ENCODE measurements at regions not wholly inside any gene's neighbourhood (a gene's known extent, or its start where the extent isn't known, plus 50 kb on each side); places are given as distances from the start of the nearest gene placed in this dataset.

DNA sequence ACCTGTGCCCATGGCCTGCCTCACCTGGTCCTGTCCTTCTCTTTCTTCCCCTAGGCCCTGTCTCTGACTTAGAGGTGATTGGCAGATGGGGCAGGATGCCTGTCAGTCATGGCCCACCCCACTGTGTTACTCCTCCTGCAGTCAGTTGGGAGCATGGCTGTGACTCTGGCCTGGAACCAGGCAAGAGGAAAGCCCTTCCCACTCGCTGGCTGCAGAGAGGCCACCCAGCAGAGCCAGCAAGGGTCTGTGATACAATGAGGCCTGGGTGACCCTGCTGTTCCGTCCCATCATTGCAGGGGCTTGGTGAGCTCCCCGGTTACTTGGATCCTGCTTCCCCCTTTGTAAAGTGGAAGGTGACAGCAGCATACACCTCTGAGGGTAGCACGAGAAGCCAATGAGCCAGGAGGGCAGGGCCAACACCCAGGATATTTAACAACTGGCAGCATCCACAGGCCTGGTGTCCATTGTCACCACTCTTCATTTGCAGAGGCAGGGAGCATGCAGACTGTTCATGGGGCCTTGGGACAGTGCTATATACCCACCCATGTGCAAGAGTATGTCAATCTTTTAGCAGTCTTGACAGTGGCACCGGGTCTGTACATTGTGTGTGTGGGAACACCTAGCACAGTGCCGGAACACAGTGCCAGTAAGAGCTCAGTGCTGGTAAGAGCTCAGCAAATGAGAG lies 191.0 kb upstream of the C1orf174 start:
- DNase-seq = no peak

DNA sequence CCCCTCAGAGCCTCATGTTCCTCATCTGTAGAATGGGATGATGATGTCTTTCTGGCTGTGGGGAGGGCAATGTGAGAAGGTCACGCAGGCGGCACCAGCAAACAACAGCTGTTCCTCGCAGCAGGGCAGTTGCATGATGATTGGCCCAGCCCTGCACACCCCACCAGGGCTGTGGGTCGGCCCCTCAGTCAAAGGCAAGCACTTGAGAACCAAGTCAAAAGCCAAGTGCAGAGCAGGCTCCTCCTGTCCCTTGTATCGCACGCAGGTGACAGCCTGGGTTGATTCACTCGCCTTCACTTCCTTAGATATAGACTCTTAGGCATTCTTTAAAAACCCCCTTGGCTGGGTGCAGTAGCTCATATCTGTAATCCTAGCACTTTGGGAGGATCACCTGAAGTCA lies 191.9 kb upstream of the C1orf174 start:
- DNase-seq = no peak

DNA sequence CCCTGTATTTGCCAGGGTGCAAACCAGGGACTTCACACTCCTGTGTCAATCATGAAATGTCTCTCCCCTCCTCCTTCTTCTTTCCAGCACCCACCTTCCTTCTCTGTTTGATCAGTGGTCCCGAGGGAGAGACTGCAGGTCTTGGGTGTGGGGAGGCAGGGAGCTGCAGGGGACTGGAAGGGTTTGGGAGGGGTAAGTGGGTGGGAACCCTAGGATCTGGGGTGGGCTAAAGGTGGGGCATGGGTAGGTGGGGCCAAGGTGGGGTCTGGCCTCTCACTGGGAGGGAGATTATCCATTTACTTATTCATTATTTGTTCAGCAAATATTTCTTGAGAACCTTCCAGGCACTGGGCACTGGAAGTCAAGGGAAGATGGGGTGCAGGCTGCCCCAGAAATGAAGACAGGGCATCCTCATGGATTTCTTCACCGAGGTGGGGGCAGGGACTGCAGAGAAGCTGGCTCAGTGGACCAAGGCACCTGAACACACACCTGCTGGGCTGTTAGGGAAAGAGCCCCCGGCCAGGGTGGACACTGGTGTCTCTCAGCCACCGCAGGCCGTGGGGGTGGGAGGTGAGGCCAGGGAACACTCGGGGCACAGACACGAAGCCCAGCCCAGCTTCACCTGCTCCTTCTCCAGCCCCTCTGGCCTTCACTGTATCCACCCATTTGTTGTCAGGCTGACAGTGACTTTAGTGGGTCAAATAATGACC lies 193.9 kb upstream of the C1orf174 start:
- no peak for DNase-seq

DNA sequence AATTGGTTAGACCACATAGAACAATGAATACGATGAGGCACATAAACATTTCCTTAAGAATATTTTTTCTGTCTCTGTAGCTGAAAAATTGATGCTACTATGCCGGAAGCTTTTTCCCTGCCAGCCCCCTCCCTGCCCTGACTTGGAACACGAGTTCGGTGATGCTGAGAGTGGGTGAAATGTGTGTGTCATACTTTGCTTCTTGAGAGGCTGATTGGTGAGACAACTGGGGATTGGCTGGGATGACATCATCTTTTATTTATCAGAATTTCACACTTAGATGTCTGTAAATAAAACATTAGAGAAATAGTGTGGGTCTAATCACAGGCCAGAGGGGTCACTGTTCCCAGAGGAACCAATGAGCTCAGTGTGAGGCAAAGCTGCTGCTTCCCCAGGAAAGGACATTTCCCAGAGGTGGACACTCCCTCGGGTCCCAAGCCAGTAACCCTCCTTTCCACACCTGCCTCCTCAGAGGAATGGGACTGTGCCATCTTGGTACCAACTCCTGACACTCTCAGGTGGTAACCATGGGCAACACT lies 195.4 kb upstream of the C1orf174 start:
- DNase-seq = no peak

DNA sequence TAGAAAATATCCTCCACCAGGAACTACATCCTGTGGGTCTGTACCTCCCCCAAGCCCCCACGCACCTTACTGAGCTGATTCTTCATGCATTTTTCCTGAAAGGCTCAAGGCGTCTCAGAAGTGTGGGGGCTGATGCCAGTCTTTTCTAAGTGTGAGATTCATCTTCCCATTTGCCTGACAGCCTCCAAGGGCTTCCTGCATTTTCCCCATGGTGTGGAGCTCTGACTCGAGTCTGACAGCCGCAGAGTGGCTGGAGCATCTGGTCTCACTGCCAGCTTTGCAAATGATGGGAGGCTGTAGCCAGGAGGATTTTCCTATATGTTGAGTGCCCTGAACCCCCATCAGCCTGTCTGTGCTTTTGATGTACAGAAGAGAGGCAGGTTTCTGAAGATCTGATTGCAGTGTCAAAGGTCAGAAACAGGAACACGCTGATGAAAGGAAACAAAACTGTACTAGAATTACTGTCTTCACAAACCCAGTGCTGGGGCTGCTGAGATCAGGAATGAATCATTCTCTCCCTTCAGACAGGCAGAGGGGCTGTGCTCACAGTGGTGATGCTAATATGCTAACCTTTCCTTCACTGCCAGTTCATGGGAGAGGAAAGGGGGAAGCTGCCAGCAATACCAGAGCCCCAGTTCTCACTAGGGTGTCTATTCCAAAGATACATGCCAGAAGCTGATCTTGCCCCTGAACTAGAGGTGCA lies 201.5 kb upstream of the C1orf174 start:
- no peak for DNase-seq

DNA sequence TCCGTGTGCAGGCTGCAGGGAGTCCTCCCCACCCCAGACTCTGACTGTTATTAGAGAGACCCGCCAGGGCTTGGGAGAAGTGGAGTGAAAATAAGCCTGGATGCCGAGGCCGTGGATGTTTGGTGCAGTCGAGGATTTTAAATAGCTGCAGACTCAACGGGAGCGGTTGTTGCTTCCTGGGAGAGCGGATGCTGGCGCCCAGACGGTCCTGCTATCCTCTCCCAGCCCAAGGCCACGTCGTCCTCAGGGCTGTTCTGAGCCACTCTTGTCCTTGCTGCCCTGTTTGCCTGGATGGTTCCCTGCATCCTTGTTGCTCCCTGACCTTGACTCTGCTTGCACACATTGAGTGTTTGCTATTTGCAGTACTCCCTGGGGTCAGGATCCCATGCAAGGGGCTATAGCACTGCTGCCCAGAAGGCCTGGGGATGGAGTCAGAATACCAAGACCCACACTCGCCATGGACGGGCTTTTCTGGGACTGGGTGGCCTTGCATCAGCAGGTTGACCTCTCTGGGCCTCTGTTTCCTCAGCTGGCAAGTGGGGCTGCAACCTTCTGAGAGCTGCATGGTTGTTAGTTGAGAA lies 205.3 kb upstream of the C1orf174 start:
- DNase-seq = no peak

DNA sequence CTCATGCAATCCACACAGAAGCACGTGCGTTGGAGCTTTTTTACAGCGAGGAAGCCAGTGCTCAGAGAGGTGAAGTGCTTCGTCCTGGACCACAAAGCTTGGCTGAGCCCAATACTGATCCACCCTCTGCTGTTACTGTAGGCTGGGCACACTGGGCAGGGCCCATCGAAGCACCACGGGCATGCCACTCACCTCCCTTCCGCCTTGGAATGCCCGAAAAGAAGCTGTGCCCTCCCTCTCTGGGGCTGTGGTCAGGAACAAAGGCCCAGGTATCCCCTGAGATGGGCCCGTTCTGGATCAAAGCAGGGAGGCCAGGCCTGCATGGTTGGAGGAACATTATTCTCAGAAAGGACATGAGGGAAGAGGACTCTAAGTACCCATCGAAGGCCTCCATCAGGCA lies 206.7 kb upstream of the C1orf174 start:
- DNase-seq = no peak

DNA sequence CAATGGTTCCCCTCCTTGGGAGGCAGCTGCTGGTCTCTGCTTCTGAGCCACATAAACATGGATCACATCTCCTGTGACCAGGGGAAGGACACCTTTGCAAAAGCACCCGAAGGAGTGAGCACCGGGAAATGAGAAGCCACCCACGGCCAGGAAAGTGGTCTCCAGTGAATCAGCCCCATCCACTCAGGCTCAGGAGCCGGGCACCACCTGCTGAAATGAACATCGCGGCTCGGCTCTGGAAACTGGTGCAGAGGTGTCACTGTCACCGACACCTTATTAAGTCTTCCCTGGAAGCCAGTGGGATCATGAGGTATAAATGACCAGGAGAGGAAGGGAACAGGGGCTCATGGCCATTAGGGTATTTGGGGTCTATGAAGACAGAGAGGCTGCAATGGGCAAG lies 207.2 kb upstream of the C1orf174 start:
- no peak for DNase-seq

DNA sequence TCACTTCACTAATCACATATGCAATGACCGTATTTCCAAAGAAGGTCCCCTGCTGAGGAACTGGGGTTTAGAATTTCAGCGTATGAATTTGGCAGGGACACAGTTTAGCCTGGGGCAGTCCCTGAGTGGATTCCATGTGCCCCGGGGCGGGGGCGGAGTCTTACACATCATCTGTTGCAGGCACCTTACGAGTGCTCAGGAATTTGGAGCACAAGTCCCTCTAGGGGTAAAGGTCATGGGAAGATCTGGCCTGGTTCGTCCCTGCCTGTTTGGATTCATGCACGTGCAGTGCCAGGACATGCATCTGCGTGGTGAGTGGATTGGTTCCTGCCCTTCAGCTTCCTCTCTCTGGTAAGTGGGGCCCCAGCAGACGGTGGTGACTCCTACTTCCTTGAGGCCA lies 208.3 kb upstream of the C1orf174 start:
- DNase-seq = no peak

DNA sequence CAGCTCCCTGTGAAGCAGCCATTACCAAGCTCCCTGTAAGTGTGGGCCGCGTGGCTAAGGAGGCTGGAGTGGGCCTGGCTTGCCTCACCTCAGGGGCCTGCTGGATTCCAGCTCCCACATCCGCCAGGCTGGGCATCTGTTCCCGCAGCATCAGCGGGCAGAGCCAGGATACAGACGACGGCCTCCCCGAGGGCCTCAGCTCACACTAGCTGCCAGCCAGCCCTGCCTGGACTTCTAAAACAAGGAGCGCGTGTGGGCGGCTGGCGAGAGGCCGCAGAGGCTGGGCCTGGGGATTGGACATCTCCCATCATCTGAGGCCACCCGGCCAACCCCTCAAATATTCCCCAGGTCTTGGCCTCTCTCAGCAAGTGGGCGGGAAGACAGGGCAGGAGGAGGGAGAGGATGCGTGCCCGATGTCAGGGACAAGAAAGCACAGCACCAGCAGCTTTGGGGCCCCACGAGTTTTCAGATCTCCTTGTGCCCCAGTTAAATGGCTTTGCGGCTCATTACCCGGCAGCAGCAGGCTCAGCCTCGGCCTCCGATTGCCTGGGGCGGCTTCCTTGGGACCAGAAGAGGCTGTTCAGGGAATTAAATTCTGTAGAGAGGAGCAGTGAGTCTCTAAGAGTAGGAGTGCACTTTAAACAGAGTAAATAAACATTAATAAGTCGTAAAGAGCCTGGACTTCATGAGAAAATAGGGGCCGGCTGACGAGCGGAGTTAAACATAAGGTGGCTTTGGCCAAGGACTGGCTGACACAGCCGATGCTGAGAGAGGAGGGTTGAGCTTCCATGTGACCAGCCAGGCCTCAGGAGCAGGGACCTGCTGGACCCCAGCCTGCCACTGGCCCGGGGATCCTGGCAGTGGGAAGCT lies 208.9 kb upstream of the C1orf174 start:
- DNase-seq = no peak

DNA sequence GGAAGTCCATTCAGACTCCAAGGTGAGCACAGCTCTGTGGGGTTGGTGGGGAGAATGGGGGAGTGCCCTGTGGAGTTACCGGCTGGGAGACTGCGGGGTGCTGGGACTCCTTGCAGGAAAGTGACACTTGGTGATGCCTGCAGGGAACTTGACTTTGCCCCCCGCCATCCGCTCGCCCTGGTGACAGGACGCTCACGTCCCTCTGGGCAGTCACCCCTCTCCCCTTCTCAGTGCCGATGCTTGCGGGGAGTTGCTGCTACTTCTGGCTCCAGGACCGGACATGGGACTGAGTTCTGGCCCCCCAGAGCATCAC lies 209.5 kb upstream of the C1orf174 start:
- DNase-seq = no peak

DNA sequence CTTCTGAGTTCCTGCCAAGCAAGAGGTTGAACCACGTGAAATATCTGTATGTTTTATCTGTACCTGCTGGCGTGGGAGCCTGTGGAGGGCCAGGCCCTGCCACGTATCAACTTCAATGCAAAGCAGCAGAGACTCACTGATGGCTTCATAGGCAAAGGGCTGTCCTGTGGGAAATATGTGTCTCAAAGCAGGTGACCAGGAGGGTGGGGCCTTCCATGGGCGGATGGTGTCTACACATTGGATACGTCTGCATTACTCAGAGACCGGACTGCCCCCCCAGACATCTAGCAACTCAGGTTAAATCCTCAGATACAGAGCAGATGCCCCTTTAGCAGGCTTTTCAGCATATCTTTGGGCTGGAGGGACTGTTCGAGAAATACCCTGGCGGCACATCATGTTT lies 210.8 kb upstream of the C1orf174 start:
- DNase-seq = no peak

DNA sequence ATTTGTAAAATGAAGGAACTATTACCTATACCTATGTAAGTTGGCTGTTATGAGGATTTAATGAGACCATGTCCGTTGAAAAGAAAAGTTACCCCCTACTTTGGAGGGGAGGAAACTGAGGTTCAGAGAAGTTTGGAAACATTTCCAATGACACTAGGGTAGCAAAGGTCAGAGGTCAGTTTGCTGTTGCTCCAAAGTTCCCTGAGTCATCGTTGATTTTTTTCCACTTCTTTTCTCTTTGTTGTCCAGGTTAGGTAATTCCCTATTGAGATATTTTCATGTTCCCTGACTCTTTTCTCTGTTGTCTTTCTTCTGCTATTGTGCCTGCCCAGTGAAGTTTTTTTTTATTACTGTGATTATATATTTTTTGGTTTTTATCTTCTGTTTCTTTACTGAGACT lies 213.8 kb upstream of the C1orf174 start:
- no peak for DNase-seq

DNA sequence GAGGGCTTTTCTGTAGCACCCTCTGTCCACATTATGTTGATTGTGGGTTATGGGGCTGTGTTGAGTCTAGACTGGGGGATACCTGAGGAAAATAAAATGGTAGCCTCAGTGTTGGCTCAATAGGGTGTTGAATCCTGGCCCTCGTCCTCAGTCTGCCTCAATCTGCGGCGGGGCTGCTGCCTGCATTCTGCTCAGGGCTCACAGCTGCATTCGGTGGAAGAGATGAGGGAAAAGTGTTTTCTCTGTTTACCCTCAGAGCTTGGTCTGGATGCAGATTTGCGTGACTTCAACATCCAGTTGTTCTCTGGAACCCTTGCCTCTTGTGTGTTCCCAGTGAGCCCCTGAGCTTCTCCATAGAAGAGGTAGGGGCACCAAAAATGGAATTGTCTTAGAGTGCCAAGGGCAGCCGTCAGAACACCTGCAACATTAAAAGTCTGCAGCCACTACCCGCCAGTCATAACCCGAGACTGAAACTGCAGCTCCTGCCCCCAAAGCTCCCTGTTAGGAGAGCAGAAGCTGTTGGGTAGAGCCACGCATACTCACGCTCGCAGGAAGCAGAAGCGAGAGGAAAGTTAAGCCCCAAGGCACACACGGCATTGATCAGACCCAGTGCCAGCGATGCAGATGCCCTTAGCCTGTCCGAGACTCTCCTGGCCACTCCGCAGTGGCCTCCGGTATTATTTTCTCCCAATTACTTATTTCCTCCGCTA lies 215.3 kb upstream of the C1orf174 start:
- no peak for DNase-seq

DNA sequence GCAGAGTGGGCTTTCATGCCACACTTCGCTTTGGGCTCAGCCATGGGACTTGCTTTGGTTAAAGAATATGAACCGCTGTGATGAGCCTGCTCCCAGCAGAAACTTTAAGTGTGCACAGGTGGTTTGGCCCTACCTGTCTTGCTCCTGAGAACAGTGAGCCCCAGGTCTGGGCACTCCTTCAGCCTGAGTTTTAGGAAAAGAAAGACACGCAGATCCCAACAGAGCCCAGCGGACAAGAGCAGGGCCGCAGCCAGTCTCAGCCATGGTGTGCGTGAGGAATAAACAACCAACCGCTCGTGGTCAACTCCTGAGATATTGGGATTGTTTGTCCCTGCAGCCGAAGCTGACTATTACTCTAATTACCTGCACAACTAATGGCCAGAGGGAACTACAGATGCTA lies 217.1 kb upstream of the C1orf174 start:
- no peak for DNase-seq

DNA sequence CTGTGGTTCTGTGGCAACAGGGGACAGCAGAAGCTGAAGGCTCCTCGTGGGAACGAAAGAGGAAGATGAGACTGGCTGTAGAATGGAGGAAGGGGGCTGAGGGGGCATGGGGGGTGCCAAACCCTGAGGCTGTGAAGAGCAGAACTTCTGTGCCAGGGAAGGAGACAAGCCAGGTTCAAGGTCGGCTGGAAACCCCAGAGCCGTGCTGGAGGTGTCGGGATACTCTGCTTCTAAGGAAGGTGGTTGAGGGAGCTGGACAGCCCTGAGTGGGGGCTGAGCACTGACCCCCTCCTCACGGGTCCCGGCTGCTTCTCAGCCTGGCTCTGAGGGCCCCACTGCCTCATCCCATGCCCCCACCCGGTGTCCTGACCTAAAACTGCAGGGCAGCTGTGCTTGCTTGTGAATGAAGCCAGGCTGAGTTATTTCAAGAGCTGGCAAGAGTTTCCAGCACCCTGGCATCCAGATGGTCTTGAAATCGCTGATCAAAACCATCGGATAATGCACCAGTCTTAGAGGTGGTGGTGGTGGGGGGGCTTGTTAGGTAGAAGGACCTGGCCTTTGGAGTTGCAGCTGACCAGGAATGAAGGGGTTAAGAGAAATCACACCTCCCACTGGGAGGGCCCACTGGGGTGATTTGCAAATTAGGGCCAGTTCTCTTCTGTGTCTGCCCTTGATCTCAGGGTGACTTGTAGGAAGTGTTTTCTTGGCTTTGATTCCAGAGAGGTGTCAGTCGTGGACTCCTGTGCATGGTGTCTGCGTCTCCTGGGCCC lies 218.9 kb upstream of the C1orf174 start:
- DNase-seq = no peak

DNA sequence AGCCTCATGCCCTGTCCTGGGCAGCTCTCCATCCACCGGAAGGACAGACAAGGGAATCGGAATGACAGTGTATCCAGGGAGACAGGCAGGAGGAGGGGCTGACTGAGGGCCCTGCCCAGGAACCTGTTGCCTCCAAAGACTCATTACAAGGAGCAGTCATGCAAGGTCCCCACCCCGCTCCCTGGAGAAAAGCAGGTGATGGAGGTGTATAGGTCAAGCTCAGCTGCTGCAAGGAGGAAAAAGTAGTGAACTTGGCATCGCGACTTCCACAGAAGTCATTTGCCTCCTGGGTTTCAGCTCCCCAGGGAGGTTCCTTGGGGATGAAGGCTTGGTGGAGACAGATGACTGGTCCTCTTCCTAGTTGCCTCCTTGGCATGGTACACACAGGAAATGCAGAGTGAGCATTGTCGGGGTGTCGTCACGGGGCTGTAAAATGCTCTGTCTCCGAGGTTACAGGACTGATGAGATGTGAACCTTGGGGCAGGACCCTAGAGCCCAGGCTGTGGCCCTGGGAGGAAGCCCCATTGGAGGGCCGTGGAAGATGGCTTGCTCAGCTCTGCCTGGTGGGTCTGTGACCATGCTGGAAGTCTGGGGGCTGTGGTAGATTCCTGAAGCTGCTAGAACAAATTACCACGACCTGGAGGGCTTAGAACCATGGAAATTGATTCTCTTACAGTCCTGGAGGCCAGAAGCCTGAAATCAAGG lies 219.6 kb upstream of the C1orf174 start:
- no peak for DNase-seq

DNA sequence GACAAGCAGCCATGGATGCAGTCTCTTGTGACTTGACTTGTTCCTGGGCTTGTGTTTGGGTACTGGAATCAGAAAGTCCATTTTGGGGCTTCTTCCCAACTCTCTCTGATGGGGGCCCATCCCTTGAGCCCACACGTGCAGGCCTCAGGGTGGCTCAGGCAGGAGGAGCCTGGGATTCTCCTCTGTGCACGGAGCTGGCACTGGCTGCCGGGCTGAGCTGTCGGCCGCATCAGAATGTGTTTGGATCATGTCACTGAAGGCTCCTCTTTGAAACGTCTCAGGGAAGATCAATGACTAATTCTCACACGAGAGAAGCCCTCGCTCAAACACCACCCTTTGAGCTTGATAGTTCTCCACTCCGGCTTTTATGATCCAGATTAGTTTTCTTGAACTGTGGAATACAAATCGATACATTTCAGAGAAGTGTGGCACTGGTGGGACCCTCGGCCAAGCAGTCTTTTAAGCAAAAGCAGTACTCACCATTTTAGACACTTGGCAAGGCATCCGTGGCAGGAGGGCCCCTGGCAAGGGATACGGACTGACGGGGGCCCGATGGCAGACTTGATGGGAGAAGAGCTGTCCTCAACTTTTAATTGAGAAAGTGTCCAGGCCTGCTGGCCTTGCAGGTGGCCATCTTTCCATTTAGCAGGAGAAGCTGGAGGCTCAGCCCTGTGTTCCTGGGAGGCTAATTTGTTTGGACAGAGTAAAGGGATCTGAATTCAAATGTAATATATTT lies 220.7 kb upstream of the C1orf174 start:
- no peak for DNase-seq

DNA sequence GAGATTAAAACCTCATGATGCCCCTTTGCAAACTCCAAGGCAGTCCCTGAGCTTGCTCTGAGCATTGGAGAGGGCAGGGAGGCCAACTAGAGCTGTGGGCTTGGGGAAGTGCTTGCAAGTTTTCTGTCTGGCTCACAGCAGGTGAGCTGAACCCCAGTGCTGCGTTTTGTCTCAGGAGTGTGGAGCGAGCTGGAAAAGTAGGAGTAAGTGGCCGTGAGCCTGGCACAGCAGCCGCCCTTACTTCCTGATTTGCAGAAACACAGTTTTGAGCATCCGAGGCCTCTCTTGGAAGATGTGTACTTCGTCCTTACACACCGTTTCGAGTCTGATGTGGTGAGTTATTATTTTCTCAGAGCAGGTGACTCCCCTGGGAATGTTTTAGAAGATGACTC lies 221.2 kb upstream of the C1orf174 start:
- DNase-seq = no peak
